Suprapubic skin (tissue), 4 donors: ENCODE measurements at regions not wholly inside any gene's neighbourhood (a gene's known extent, or its start where the extent isn't known, plus 50 kb on each side); places are given as distances from the start of the nearest gene placed in this dataset.

Source experiments
- DNase-seq, 2 donors: peaks; one replicate each; pipeline ENCODE4 v3.0.0-alpha.2; 2019; ENCODE audit warnings: low spot score in 2 of 2
- H3K27ac ChIP-seq: fragments of 200-600 bp; sonication (generic); one replicate; pipeline ENCODE4 v1.5.1; 2019
- H3K27me3 ChIP-seq: fragments of 200-600 bp; sonication (generic); one replicate; pipeline ENCODE4 v1.5.1; 2019
- H3K36me3 ChIP-seq: fragments of 200-600 bp; sonication (generic); one replicate; pipeline ENCODE4 v1.5.1; 2019
- H3K4me1 ChIP-seq: fragments of 200-600 bp; sonication (generic); one replicate; pipeline ENCODE4 v1.5.1; 2019
- H3K4me3 ChIP-seq: fragments of 200-600 bp; sonication (generic); one replicate; pipeline ENCODE4 v1.5.1; 2019; ENCODE audit warnings: mild to moderate bottlenecking
- H3K9me3 ChIP-seq: fragments of 200-600 bp; sonication (generic); one replicate; pipeline ENCODE4 v1.5.1; 2019
- EP300 ChIP-seq: sonication (generic); formaldehyde crosslinking; IDR thresholded peaks from one replicate; pipeline ENCODE4 v1.6.1; 2017; ENCODE audit warnings: antibody characterized with exemption
- POLR2A ChIP-seq, 2 donors: fragments of 450-650 bp; IDR thresholded peaks; one replicate each; pipeline ENCODE4 v1.6.1; 2017; ENCODE audit warnings: antibody characterized with exemption in 2 of 2, mild to moderate bottlenecking in 2 of 2, moderate library complexity in 2 of 2
- POLR2AphosphoS5 ChIP-seq, 3 donors: sonication (generic); formaldehyde crosslinking; IDR thresholded peaks; one replicate each; pipeline ENCODE4 v1.6.1; 2017; ENCODE audit warnings: antibody characterized with exemption in 3 of 3
- WGBS: methylation state at CpG from one replicate; pipeline ENCODE4 v1.1.5; 2018; 5-methylcytosine and 5-hydroxymethylcytosine counted together
- TF ChIP-seq, protein P1 (sequence below), 2 donors: fragments of 200-600 bp in 1 of 2; fragments of 450-650 bp in 1 of 2; sonication (generic) in 1 of 2; IDR thresholded peaks; one replicate each; pipeline ENCODE4 v1.5.1; 2016 to 2019; ENCODE audit warnings: antibody characterized with exemption in 2 of 2, mild to moderate bottlenecking in 1 of 2, moderate library complexity in 1 of 2

- TF ChIP-seq EP300: no peak
- TF ChIP-seq, protein P1, sequence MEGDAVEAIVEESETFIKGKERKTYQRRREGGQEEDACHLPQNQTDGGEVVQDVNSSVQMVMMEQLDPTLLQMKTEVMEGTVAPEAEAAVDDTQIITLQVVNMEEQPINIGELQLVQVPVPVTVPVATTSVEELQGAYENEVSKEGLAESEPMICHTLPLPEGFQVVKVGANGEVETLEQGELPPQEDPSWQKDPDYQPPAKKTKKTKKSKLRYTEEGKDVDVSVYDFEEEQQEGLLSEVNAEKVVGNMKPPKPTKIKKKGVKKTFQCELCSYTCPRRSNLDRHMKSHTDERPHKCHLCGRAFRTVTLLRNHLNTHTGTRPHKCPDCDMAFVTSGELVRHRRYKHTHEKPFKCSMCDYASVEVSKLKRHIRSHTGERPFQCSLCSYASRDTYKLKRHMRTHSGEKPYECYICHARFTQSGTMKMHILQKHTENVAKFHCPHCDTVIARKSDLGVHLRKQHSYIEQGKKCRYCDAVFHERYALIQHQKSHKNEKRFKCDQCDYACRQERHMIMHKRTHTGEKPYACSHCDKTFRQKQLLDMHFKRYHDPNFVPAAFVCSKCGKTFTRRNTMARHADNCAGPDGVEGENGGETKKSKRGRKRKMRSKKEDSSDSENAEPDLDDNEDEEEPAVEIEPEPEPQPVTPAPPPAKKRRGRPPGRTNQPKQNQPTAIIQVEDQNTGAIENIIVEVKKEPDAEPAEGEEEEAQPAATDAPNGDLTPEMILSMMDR (IDR thresholded peaks at IDR 0.05): no peak
- TF ChIP-seq POLR2AphosphoS5 (IDR thresholded peaks at IDR 0.05): no peak
- TF ChIP-seq POLR2A (IDR thresholded peaks at IDR 0.05): no peak
- Histone ChIP-seq H3K4me3 (no peak overlapping the region), H3K27me3 (no peaks in the 10 kb centered on the region), H3K27ac (no peak overlapping the region), H3K9me3 (no peaks in the 10 kb centered on the region), H3K36me3 (no peaks in the 10 kb centered on the region), H3K4me1 (peaks cover 10% of the 10 kb centered on the region)
- DNase-seq: no peak
- 78% methylated on average over 3 of the region's 3 CpGs for WGBS
These were observed 222.2 kb downstream of the TMEM167A start for GRCh38 chr5:82854956-82855355.

- H3K9me3 ChIP-seq: no peaks in the 10 kb centered on the region
- no peak overlapping the region for H3K27ac ChIP-seq
- DNase-seq: no peak
- H3K4me3 ChIP-seq: no peak overlapping the region
- no peaks in the 10 kb centered on the region for H3K36me3 ChIP-seq
- 71% methylated on average over 3 of the region's 3 CpGs for WGBS
- no peaks in the 10 kb centered on the region for H3K4me1 ChIP-seq
- TF ChIP-seq, protein P1 (IDR thresholded peaks at IDR 0.05): no peak
- TF ChIP-seq POLR2AphosphoS5 (IDR thresholded peaks at IDR 0.05): no peak
- TF ChIP-seq POLR2A (IDR thresholded peaks at IDR 0.05): no peak
- no peak for TF ChIP-seq EP300
- H3K27me3 ChIP-seq: no peaks in the 10 kb centered on the region
These were observed 225.7 kb downstream of the TMEM167A start for GRCh38 chr5:82851471-82851870.

- H3K4me3 ChIP-seq: no peak overlapping the region
- 91% methylated on average over 2 of the region's 2 CpGs for WGBS
- no peaks in the 10 kb centered on the region for H3K9me3 ChIP-seq
- H3K27me3 ChIP-seq: no peaks in the 10 kb centered on the region
- DNase-seq: no peak
- no peaks in the 10 kb centered on the region for H3K4me1 ChIP-seq
- H3K27ac ChIP-seq: no peak overlapping the region
- no peaks in the 10 kb centered on the region for H3K36me3 ChIP-seq
- no peak for TF ChIP-seq EP300
- no peak for TF ChIP-seq POLR2A (IDR thresholded peaks at IDR 0.05)
- TF ChIP-seq, protein P1 (IDR thresholded peaks at IDR 0.05): no peak
- no peak for TF ChIP-seq POLR2AphosphoS5 (IDR thresholded peaks at IDR 0.05)
These were observed 226.8 kb downstream of the TMEM167A start for GRCh38 chr5:82850393-82850792.

DNA sequence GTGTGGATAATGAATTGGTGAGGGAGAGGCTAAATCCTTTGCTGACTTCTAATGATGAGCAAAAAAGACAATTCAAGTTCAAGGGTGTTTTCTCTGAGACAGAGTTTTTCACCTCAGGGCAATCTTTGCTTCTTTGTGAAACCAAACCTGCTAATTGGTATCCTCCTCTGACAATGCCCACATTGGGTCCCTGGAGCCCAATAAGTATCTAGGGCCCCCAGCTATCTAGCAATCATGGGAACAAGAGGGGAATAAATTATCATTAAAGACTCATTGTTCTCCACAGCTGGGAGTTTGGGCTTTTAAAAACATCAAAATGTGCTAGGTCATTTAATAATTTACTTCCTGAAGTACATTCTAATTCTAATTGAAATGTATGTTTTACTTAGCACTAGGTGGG, 227.3 kb downstream of the TMEM167A start:
- no peak overlapping the region for H3K27ac ChIP-seq
- H3K36me3 ChIP-seq: no peaks in the 10 kb centered on the region
- H3K27me3 ChIP-seq: no peaks in the 10 kb centered on the region
- no peak for TF ChIP-seq POLR2AphosphoS5 (IDR thresholded peaks at IDR 0.05)
- no peak for TF ChIP-seq EP300
- no peak for TF ChIP-seq POLR2A (IDR thresholded peaks at IDR 0.05)
- TF ChIP-seq, protein P1 (IDR thresholded peaks at IDR 0.05): no peak
- no peaks in the 10 kb centered on the region for H3K4me1 ChIP-seq
- H3K4me3 ChIP-seq: no peak overlapping the region
- no peak for DNase-seq
- no peaks in the 10 kb centered on the region for H3K9me3 ChIP-seq

DNA sequence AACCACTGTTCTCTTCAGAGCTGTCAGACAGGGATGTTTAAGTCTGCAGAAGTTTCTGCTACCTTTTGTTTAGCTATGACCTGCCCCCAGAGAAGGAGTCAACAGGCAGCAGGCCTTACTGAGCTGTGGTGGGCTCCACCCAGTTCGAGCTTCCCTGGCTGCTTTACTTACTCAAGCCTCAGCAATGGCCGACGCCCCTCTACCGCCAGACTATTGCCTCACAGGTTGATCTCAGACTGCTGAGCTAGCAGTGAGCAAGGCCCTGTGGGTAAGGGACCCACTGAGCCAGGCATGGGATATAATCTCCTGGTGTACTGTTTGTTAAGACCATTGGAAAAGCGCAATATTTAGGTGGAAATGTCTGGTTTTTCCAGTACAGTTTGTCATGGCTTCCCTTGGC, 229.6 kb downstream of the TMEM167A start:
- WGBS: 95% methylated on average over 5 of the region's 5 CpGs
- Histone ChIP-seq H3K27me3 (no peaks in the 10 kb centered on the region), H3K9me3 (no peaks in the 10 kb centered on the region), H3K4me3 (no peak overlapping the region), H3K4me1 (no peaks in the 10 kb centered on the region), H3K27ac (no peak overlapping the region), H3K36me3 (no peaks in the 10 kb centered on the region)
- TF ChIP-seq POLR2A (IDR thresholded peaks at IDR 0.05) (no peak), POLR2AphosphoS5 (IDR thresholded peaks at IDR 0.05) (no peak), EP300 (no peak)
- TF ChIP-seq, protein P1 (IDR thresholded peaks at IDR 0.05): no peak
- DNase-seq: no peak
